ENCODE measurements at regions not wholly inside any gene's neighbourhood (a gene's known extent, or its start where the extent isn't known, plus 50 kb on each side); places are given as distances from the start of the nearest gene placed in this dataset.

GRCh38 chr18:45137087-45137419 is 456.4 kb downstream of the SETBP1 start:
- no peak for TF ChIP-seq CTCF (IDR thresholded peaks at IDR 0.05; ENCODE audit: insufficient read depth, low read length, missing control alignments)
- CTCF ChIA-PET = no interaction called here
- POLR2A ChIA-PET = no interaction called here
- DNase-seq (ENCODE audit: low read depth, low spot score) = no peak
- no peak overlapping the region for H3K4me3 ChIP-seq (ENCODE audit: low read depth, low read length)

- TF ChIP-seq CTCF (IDR thresholded peaks at IDR 0.05; ENCODE audit: insufficient read depth, low read length, missing control alignments) = no peak
- DNase-seq (ENCODE audit: low read depth, low spot score) = no peak
- POLR2A ChIA-PET = no interaction called here
- H3K4me3 ChIP-seq (ENCODE audit: low read depth, low read length) = no peak overlapping the region
- CTCF ChIA-PET = no interaction called here
These were observed 458.8 kb downstream of the SETBP1 start for GRCh38 chr18:45139478-45139877.

- no peak overlapping the region for H3K4me3 ChIP-seq (ENCODE audit: low read depth, low read length)
- no peak for TF ChIP-seq CTCF (IDR thresholded peaks at IDR 0.05; ENCODE audit: insufficient read depth, low read length, missing control alignments)
- no peak for DNase-seq (ENCODE audit: low read depth, low spot score)
- POLR2A ChIA-PET = interaction anchor here (0.6 kb wide), 1 partner anchor 191 kb away, joined by 3 read pairs; no protein-coding TSS in a partner anchor
- CTCF ChIA-PET = interaction anchor here (0.6 kb wide), 1 partner anchor 385 kb away, joined by 3 read pairs; no protein-coding TSS in a partner anchor
These were observed 462.2 kb downstream of the SETBP1 start for GRCh38 chr18:45142868-45143267.

- no peak for TF ChIP-seq CTCF (IDR thresholded peaks at IDR 0.05; ENCODE audit: insufficient read depth, low read length, missing control alignments)
- H3K4me3 ChIP-seq (ENCODE audit: low read depth, low read length) = no peak overlapping the region
- POLR2A ChIA-PET = interaction anchor here (0.6 kb wide), 1 partner anchor 887 kb away, joined by 3 read pairs; no protein-coding TSS in a partner anchor
- CTCF ChIA-PET = no interaction called here
- DNase-seq (ENCODE audit: low read depth, low spot score) = no peak
These were observed 465.6 kb upstream of the SLC14A2 start for GRCh38 chr18:45149712-45150111.

GRCh38 chr18:45151645-45152044 is 463.6 kb upstream of the SLC14A2 start:
- no peak for TF ChIP-seq CTCF (IDR thresholded peaks at IDR 0.05; ENCODE audit: insufficient read depth, low read length, missing control alignments)
- POLR2A ChIA-PET = no interaction called here
- no peak overlapping the region for H3K4me3 ChIP-seq (ENCODE audit: low read depth, low read length)
- DNase-seq (ENCODE audit: low read depth, low spot score) = no peak
- CTCF ChIA-PET = no interaction called here

GRCh38 chr18:45155526-45155925 is 459.8 kb upstream of the SLC14A2 start:
- no peak for DNase-seq (ENCODE audit: low read depth, low spot score)
- CTCF ChIA-PET = no interaction called here
- TF ChIP-seq CTCF (IDR thresholded peaks at IDR 0.05; ENCODE audit: insufficient read depth, low read length, missing control alignments) = no peak
- H3K4me3 ChIP-seq (ENCODE audit: low read depth, low read length) = no peak overlapping the region
- POLR2A ChIA-PET = no interaction called here

Data from AG04449 (cell line).